Erythroblast (primary cell): ENCODE measurements at regions not wholly inside any gene's neighbourhood (a gene's known extent, or its start where the extent isn't known, plus 50 kb on each side); places are given as distances from the start of the nearest gene placed in this dataset.

ENCODE experiments used
- GATA1 ChIP-seq: IDR thresholded peaks from 2 replicates; pipeline ENCODE4 v1.6.1; 2011; ENCODE audit warnings: low read depth, mild to moderate bottlenecking, control low read depth, low read length, moderate library complexity
- POLR2A ChIP-seq: IDR thresholded peaks from 2 replicates; pipeline ENCODE4 v1.6.1; 2011; ENCODE audit warnings: mild to moderate bottlenecking, low read length

DNA sequence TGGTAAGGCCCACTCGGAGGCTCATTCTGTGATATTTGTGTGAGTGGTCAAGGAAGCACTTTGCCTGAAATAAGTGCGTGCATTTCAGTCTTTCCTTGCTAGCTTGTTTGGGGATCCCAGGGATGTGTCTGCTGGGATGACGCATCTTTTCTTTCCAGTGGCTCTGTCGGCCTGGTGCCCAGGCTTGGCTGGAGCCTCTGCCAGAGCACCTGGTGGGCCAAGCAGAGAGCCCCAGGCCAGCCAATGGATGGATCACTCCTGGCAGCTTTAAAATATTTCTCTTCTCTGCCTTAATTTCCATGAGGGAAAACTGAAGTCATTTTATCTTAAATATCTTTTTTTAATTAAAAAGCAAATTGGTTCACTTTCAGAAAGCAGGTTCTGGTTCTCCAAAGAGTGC is 501.8 kb upstream of the HS6ST1 start:
- TF ChIP-seq POLR2A (no peak), GATA1 (no peak)
